GM19023 (cell line): ENCODE measurements at regions not wholly inside any gene's neighbourhood (a gene's known extent, or its start where the extent isn't known, plus 50 kb on each side); places are given as distances from the start of the nearest gene placed in this dataset.
"Not testable (repeated sequence)": the region's sequence is repeated elsewhere in the genome, so short reads cannot be mapped to it uniquely, and the experiment has no call there.

Experiments
- ATAC-seq: cut with Tn5 transposase; IDR thresholded peaks from one replicate; pipeline ENCODE4 v1.9.1; 2021; ENCODE audit warnings: mild to moderate bottlenecking, moderate library complexity; ENCODE audit not compliant: unreplicated experiment

DNA sequence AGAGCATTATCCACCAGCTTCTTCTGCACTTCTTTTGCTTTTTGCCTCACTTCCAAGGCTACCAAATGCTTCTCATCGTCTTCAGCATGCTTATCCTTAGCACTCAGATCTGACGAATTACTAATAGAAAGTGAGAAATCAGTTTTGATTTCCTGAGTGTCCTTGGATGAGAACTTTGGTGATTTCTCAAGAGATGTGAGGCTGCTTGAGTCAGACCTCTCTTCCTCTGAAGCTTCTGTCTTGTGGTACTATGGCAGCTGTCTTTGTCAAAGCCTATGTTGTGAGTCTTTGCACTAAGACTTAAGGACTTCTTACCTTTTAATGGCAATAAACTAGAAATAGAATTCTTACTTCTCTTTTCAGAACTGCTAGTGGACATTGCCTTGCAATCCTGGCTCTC lies 169.9 kb downstream of the CPE start:
- no peak for ATAC-seq

- no peak for ATAC-seq
These were observed 174.5 kb downstream of the CPE start for GRCh38 chr4:165553221-165553810.

GRCh38 chr4:165555302-165555701 lies 176.5 kb downstream of the CPE start:
- no peak for ATAC-seq

DNA sequence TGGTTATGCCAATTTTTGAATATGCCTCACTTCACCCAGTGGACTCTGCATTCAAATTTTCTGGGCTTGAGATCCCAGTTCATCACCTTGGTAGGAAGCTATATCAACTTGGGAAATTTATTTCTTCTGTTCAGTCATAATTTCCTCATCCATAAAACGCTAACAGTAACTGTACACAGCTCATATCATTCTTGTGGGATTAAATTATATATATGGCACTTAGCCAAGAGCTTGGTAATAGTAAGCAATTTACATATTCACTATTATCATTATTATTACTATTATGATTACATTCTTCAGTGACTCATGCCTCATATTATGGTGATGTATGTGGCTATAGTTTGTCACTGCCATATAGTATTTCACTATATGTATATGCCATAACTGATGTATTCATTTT lies 177.6 kb downstream of the CPE start:
- no peak for ATAC-seq

DNA sequence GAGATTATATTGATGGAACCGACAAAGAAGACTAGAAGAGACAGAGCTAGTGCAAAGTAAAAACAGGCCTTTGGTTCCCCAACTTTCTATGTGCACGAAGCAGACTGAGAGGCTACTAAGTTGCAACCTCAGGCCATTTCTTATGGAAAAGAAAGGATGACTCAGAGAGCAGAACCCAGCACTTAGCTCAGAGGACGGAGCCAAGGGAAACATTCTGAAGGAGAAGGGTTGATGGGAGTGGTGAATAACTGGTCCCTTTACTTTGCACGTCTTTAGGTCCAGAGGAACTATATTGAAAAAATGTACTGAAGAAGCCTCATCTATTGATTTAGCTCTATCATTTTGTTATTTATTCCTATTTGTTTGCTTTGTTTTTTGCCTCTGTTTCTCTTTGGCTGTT lies 182.1 kb downstream of the CPE start:
- no peak for ATAC-seq

DNA sequence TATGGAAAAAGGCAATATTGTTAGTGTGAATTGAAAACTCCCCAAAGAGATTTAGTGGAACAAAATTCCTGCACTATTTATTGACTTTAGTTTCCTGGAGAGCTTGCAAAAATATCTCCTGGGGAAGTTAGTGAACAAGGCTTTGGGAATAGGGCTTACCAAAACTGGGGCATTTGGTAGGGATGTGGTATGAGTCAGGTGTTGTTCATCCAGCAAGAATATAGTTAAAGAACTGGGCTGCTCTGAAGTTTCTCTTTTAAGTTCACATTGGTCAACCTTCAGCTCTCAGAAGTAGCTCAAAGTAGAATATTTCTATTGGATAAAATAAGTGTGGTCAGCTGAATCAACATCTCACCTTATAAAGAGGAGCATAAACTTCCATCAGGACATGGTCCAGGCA lies 185.0 kb downstream of the CPE start:
- ATAC-seq = no peak

DNA sequence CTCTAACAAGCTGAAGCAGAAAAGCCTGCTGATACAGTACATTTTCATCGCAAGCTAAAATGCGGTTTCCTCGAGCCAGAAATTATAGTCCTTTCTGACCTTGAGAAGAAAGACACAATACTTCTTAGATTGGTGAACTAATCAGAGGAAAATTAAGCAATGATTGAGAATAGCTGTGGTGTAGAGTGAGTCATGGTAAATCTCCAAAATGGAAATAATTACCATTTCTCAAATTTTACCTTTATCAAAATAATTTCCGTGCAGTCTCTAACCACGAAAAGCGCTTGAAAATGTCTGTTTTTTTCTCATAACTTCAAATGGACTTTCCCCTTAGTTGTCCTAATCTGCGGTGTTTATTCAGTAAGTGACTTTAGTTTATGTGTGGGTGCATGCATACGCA lies 190.2 kb downstream of the CPE start:
- no peak for ATAC-seq

- not testable (repeated sequence) for ATAC-seq
These were observed 192.7 kb downstream of the CPE start for GRCh38 chr4:165571476-165571875.

GRCh38 chr4:165580351-165580905 lies 201.6 kb downstream of the CPE start:
- no peak for ATAC-seq

DNA sequence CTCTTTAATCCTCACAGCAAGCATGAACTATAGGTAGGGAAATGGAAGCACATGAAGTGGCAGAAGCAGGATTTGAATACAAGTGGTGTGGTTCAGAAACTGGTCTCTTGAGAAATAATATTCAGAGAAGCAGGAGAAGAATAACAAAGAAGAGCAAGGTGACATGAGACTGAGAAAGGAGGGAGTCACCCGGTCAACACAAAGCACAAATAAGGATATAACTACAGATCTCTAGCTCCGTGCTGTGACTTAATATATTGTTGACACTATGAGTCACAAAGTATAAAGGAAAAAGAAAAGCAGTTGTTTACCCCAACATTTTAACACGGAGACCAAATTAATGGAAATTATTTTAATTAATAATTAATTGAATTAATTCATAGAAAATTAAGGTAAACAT lies 204.5 kb downstream of the CPE start:
- ATAC-seq = no peak

DNA sequence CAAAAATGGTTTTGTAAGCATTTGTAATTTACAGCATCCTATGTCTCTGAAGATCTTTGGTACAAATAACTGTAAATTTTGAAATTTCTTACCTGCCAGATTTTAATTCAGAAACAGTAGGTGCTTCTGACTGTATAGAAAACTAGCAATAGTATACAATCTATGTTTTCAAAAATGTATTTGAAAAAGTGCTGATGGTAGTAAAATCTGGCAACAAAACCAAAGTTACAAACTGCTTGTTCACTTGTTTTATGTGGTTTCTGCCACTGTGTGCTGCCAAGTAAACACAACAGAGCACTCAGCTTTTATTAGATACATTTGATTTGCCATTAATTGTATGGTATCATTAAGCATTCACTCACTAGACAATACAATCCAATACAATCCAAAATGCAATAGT lies 206.1 kb downstream of the CPE start:
- no peak for ATAC-seq

DNA sequence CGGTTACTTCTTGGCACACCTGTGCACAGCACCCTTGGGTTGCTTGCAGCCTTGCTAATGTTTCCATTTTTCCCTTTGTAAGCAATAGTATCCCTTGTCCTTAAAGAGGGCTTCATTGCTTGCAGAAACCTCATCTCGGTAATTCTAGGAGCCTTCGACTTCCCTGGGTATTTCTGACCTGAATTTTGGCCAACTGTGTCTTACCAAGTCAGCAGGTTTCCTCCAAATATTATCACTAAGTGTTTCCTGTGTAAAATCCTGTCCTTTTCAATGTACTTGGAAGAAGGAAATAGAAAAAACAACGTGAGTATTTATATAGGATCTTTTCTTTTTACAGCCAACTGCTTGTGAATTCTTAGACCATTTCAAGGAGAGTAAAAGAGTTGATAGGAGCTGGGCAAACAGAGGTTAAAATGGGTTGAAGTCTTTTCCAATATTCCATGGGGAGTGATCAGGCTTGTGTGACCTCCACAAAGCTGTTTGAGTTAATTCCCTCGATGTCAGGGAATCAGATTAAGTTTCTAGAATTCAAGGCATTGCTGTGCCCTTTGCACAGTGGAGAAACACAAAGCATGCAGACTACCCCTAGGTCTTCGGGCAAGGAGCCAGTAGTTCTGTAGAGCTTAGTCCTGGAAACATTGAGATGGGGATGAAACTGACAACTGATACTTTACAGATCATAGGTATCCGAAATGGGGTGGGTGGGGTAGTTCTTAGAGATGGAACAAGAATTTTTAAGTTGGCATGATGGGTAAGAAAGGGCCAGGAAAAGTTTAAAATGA lies 209.9 kb downstream of the CPE start:
- ATAC-seq = no peak

- no peak for ATAC-seq
These were observed 213.6 kb downstream of the CPE start for GRCh38 chr4:165592386-165592785.

GRCh38 chr4:165597581-165598480 lies 219.0 kb downstream of the CPE start:
- no peak for ATAC-seq

DNA sequence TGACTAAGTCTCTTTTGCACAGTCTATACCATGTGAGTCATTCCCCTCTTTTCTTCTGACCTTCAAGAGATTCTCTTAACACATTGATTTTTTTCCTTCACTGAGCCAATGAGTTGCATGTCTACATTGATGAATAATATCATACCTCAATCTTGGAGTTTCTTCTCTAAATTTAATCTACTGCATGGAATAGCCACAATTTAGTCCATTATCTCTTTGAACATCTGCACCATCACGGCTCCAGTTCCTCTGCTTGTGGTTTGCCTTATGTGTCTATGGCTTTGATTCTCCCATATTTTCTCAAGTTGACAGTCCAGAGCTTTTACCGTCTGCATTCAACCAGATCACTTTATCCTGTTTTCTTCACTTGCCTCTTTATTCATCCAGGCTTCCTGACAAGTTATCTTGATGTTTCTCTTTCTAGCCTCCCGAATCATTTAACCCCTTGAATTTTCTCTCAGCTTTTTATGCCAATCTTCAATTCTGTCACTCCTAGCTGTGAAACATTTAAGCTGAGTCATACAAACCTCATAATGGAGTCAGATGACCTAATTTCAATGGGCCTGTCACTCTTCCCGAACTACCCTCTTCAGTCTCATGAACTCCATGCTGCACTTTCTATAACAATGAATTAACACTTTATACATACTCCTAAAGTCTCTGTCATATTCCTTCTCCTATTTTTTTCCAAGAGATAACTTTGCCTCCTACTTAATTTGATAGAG lies 222.3 kb downstream of the CPE start:
- ATAC-seq = no peak

- no peak for ATAC-seq
These were observed 223.8 kb downstream of the CPE start for GRCh38 chr4:165602621-165603020.

- no peak for ATAC-seq
These were observed 225.4 kb downstream of the CPE start for GRCh38 chr4:165604181-165604580.

- ATAC-seq = no peak
These were observed 227.0 kb downstream of the CPE start for GRCh38 chr4:165605811-165606210.

DNA sequence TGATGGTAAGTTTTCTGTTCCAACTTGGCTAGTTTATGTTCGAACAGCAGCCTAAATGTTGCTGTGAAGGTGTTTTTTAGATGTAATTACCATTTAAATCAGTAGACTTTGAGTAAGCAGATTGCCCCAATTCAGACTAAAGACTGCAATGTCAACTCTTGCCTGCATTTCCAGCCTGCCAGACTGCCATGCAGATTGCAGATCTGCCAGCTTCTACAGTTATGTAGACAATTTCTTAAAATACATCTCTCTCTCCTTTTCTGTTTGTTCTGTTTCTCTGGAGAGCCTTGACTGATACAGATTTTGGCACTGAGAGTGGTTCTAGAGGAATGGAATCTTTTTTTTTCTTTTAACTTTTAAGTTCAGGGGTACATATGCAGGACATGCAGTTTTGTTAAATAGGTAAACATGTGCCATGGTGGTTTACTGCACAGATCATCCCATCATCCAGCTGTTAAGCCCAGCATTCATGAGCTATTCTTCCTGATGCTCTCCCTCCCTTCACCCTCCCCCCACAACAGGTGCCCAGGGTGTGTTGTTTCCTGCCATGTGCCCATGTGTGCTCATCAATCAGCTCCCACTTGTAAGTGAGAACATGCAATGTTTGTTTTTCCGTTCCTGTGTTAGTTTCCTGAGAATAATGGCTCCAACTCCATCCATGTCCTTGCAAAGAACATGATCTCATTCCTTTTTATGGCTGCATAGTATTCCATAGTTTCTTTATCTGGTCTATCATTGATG lies 227.8 kb downstream of the CPE start:
- no peak for ATAC-seq

DNA sequence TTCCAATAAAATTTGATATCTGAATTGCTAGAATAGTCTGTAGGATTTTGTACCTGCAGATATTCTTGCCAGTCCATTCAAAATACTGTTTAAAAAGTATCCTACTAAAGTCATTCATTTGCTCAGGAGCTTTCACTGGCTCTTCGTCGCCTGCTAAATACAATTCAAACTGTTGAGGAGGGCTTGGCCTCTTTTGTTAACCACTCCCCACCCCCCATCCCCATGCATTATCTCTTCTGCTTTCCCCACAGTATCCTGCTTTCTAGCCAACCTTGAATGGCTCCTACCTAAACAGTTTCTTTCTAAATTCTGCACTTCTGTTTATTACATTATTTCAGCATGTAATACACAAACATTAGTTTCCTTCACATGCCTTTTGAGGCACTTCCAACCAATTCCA lies 230.8 kb downstream of the CPE start:
- ATAC-seq = no peak
